Karpas-422 (cell line): ENCODE measurements at regions not wholly inside any gene's neighbourhood (a gene's known extent, or its start where the extent isn't known, plus 50 kb on each side); places are given as distances from the start of the nearest gene placed in this dataset.

ENCODE experiments used
- DNase-seq: peaks from one replicate; pipeline ENCODE4 v3.0.0-alpha.2; 2015
- H2AFZ ChIP-seq: fragments of 200-600 bp; sonication (generic); 2 replicates; pipeline ENCODE4 v1.6.1; 2014; ENCODE audit warnings: antibody characterized with exemption, low read length, mixed read lengths
- H3K27ac ChIP-seq: fragments of 200-600 bp; sonication (generic); 2 replicates; pipeline ENCODE4 v1.5.1; 2014; ENCODE audit warnings: mild to moderate bottlenecking, low read length, moderate library complexity
- H3K27me3 ChIP-seq: fragments of 200-600 bp; sonication (generic); 2 replicates; pipeline ENCODE4 v1.6.1; 2014; ENCODE audit warnings: low read length, mixed read lengths
- H3K36me3 ChIP-seq: fragments of 200-600 bp; sonication (generic); 2 replicates; pipeline ENCODE4 v1.6.1; 2014; ENCODE audit warnings: low read length, mixed read lengths; ENCODE audit not compliant: insufficient read depth
- H3K4me1 ChIP-seq: fragments of 200-600 bp; sonication (generic); 2 replicates; pipeline ENCODE4 v1.6.1; 2014; ENCODE audit warnings: mild to moderate bottlenecking, low read length, mixed read lengths
- H3K4me2 ChIP-seq: fragments of 200-600 bp; sonication (generic); 2 replicates; pipeline ENCODE4 v1.6.1; 2014; ENCODE audit warnings: low read length, low read depth, mild to moderate bottlenecking; ENCODE audit not compliant: poor library complexity, severe bottlenecking
- H3K4me3 ChIP-seq: fragments of 200-600 bp; sonication (generic); 2 replicates; pipeline ENCODE4 v1.5.1; 2014; ENCODE audit warnings: mild to moderate bottlenecking, antibody characterized with exemption, low read length, mixed read lengths
- H3K79me2 ChIP-seq: fragments of 200-600 bp; sonication (generic); 2 replicates; pipeline ENCODE4 v1.6.1; 2014; ENCODE audit warnings: mild to moderate bottlenecking, low read length, mixed read lengths
- H3K9ac ChIP-seq: fragments of 200-600 bp; sonication (generic); 2 replicates; pipeline ENCODE4 v1.6.0; 2014; ENCODE audit warnings: low read length
- H3K9me2 ChIP-seq: fragments of 200-600 bp; sonication (generic), shearing (Covaris generic); replicated peaks from 2 replicates; pipeline ENCODE4 v1.6.0; 2014; ENCODE audit warnings: mild to moderate bottlenecking, low read length, moderate library complexity; ENCODE audit not compliant: insufficient read depth
- H3K9me3 ChIP-seq: fragments of 300-700, 200-600 bp; sonication (generic); 2 replicates; pipeline ENCODE4 v1.6.1; 2014; ENCODE audit warnings: low read length, mixed read lengths
- H4K20me1 ChIP-seq: fragments of 200-600 bp; sonication (generic); 2 replicates; pipeline ENCODE4 v1.6.1; 2014; ENCODE audit warnings: mild to moderate bottlenecking, antibody characterized with exemption, low read length, low read depth; ENCODE audit not compliant: insufficient read depth

GRCh38 chr18:44089732-44090131 is 591.0 kb upstream of the SETBP1 start:
- no peak overlapping the region for H3K9ac ChIP-seq
- H3K79me2 ChIP-seq, result no peaks in the 10 kb centered on the region
- peaks cover 4% of the 10 kb centered on the region; the same call in 1 of the 2 replicates for H3K9me3 ChIP-seq
- no peaks in the 10 kb centered on the region for H3K4me1 ChIP-seq
- H3K4me3 ChIP-seq, result no peak overlapping the region
- no peak overlapping the region for H3K4me2 ChIP-seq
- H3K9me2 ChIP-seq, result no peaks in the 10 kb centered on the region
- H3K27ac ChIP-seq, result no peak overlapping the region
- H3K27me3 ChIP-seq, result no peaks in the 10 kb centered on the region
- H3K36me3 ChIP-seq, result no peaks in the 10 kb centered on the region
- H4K20me1 ChIP-seq, result no peaks in the 10 kb centered on the region
- no peak overlapping the region for H2AFZ ChIP-seq
- DNase-seq, result no peak

- no peak overlapping the region for H3K27ac ChIP-seq
- H3K4me1 ChIP-seq, result no peaks in the 10 kb centered on the region
- no peaks in the 10 kb centered on the region for H4K20me1 ChIP-seq
- H3K79me2 ChIP-seq, result no peaks in the 10 kb centered on the region
- peaks cover 4% of the 10 kb centered on the region; the same call in 1 of the 2 replicates for H3K9me3 ChIP-seq
- no peak for DNase-seq
- H3K27me3 ChIP-seq, result no peaks in the 10 kb centered on the region
- H3K4me2 ChIP-seq, result no peak overlapping the region
- no peak overlapping the region for H2AFZ ChIP-seq
- no peaks in the 10 kb centered on the region for H3K9me2 ChIP-seq
- H3K9ac ChIP-seq, result no peak overlapping the region
- H3K36me3 ChIP-seq, result no peaks in the 10 kb centered on the region
- H3K4me3 ChIP-seq, result no peak overlapping the region
These were observed 590.2 kb upstream of the SETBP1 start for GRCh38 chr18:44090453-44090852.

GRCh38 chr18:44093253-44093652 is 587.4 kb upstream of the SETBP1 start:
- no peak overlapping the region for H3K9ac ChIP-seq

GRCh38 chr18:44096016-44096415 is 584.7 kb upstream of the SETBP1 start:
- Histone ChIP-seq H3K4me3 (no peak overlapping the region), H3K4me2 (no peak overlapping the region), H3K4me1 (no peaks in the 10 kb centered on the region), H3K79me2 (no peaks in the 10 kb centered on the region), H3K27me3 (no peaks in the 10 kb centered on the region), H3K27ac (no peak overlapping the region), H2AFZ (no peak overlapping the region), H3K9me3 (no peaks in the 10 kb centered on the region), H3K9ac (no peak overlapping the region), H3K36me3 (no peaks in the 10 kb centered on the region), H3K9me2 (no peaks in the 10 kb centered on the region), H4K20me1 (no peaks in the 10 kb centered on the region)
- no peak for DNase-seq

More at GRCh38 chr18:44093253-44093652, 587.4 kb upstream of the SETBP1 start:
- no peak overlapping the region for H2AFZ ChIP-seq
- H3K4me3 ChIP-seq, result no peak overlapping the region
- H3K9me2 ChIP-seq, result no peaks in the 10 kb centered on the region
- no peaks in the 10 kb centered on the region for H3K4me1 ChIP-seq
- no peaks in the 10 kb centered on the region for H3K36me3 ChIP-seq
- no peak overlapping the region for H3K4me2 ChIP-seq
- DNase-seq, result no peak
- no peaks in the 10 kb centered on the region for H4K20me1 ChIP-seq
- no peaks in the 10 kb centered on the region for H3K79me2 ChIP-seq
- no peak overlapping the region for H3K27ac ChIP-seq
- 0 out of 2 replicates have a peak, but pooled peaks cover 4% of the 10 kb centered on the region for H3K9me3 ChIP-seq
- H3K27me3 ChIP-seq, result no peaks in the 10 kb centered on the region

- no peak overlapping the region for H3K9ac ChIP-seq
- no peaks in the 10 kb centered on the region for H3K9me2 ChIP-seq
- no peaks in the 10 kb centered on the region for H3K79me2 ChIP-seq
- no peaks in the 10 kb centered on the region for H4K20me1 ChIP-seq
- H3K9me3 ChIP-seq, result no peaks in the 10 kb centered on the region
- H3K27me3 ChIP-seq, result no peaks in the 10 kb centered on the region
- no peak overlapping the region for H3K27ac ChIP-seq
- H2AFZ ChIP-seq, result no peak overlapping the region
- H3K36me3 ChIP-seq, result no peaks in the 10 kb centered on the region
- H3K4me2 ChIP-seq, result no peak overlapping the region
- peak; percentile 53 for DNase-seq
- no peak overlapping the region for H3K4me3 ChIP-seq
- H3K4me1 ChIP-seq, result no peaks in the 10 kb centered on the region
These were observed 582.1 kb upstream of the SETBP1 start for GRCh38 chr18:44098551-44099098.

GRCh38 chr18:44107187-44107586 is 573.5 kb upstream of the SETBP1 start:
- no peaks in the 10 kb centered on the region for H3K9me2 ChIP-seq
- H3K4me2 ChIP-seq, result no peak overlapping the region
- no peaks in the 10 kb centered on the region for H4K20me1 ChIP-seq
- no peak for DNase-seq
- no peaks in the 10 kb centered on the region for H3K4me1 ChIP-seq
- no peak overlapping the region for H3K9ac ChIP-seq
- H2AFZ ChIP-seq, result no peak overlapping the region
- H3K27me3 ChIP-seq, result no peaks in the 10 kb centered on the region
- no peak overlapping the region for H3K4me3 ChIP-seq
- H3K9me3 ChIP-seq, result no peaks in the 10 kb centered on the region
- H3K79me2 ChIP-seq, result no peaks in the 10 kb centered on the region
- H3K27ac ChIP-seq, result no peak overlapping the region
- H3K36me3 ChIP-seq, result no peaks in the 10 kb centered on the region

DNA sequence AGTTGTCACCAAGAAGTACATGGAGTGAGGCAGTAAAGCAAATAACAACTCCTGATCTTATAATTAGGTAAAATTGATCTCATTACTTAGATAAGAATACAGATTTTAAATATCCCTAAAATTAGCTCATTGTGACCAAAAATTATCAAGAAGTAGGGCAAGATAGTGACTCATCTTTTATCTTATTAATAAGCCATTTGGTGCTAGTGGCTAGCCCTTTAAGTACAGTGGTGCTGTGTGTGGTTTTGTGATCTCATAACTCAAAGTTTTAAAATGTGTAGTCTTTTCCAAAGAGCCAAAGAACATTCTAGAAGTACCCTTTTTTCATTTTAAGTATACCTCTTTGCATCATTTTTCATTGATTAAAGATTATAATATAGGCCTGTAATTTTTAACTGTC is 569.4 kb upstream of the SETBP1 start:
- Histone ChIP-seq H3K36me3 (no peaks in the 10 kb centered on the region), H3K27ac (no peak overlapping the region), H3K27me3 (no peaks in the 10 kb centered on the region), H2AFZ (no peak overlapping the region), H3K4me3 (no peak overlapping the region), H3K4me1 (no peaks in the 10 kb centered on the region), H3K9ac (no peak overlapping the region), H3K79me2 (no peaks in the 10 kb centered on the region), H3K9me2 (no peaks in the 10 kb centered on the region), H3K9me3 (no peaks in the 10 kb centered on the region; the same call in 1 of the 2 replicates), H3K4me2 (no peak overlapping the region), H4K20me1 (no peaks in the 10 kb centered on the region)
- DNase-seq, result no peak

DNA sequence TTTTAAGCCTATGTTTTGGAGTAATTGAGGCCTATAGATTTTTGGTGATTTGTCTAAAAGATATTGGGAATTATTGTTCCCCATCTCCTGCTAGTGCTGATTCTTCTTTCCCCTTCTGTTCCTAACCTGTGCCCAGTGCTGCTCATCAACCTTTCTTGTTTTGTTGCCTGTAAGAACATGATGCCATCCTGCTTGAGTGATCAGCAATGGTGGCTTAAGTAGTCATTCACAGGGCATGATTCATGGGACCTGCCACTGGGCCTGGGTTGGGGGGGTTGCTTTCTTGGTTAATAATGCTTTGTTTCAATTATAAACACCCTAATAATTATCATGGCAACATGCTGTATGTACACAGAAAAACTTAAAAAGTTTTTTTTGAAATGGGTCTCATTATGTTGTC is 562.9 kb upstream of the SETBP1 start:
- no peaks in the 10 kb centered on the region; the same call in 1 of the 2 replicates for H3K9me3 ChIP-seq
- no peak overlapping the region for H3K4me3 ChIP-seq
- H3K4me2 ChIP-seq, result no peak overlapping the region
- DNase-seq, result no peak
- H3K27ac ChIP-seq, result no peak overlapping the region
- H3K9ac ChIP-seq, result no peak overlapping the region
- no peak overlapping the region for H2AFZ ChIP-seq
- no peaks in the 10 kb centered on the region for H3K4me1 ChIP-seq
- H3K36me3 ChIP-seq, result no peaks in the 10 kb centered on the region
- no peaks in the 10 kb centered on the region for H4K20me1 ChIP-seq
- no peaks in the 10 kb centered on the region for H3K9me2 ChIP-seq
- no peaks in the 10 kb centered on the region for H3K79me2 ChIP-seq
- no peaks in the 10 kb centered on the region for H3K27me3 ChIP-seq

- no peaks in the 10 kb centered on the region for H3K4me1 ChIP-seq
- no peak overlapping the region for H3K27ac ChIP-seq
- H3K9me2 ChIP-seq, result no peaks in the 10 kb centered on the region
- H3K9ac ChIP-seq, result no peak overlapping the region
- H3K79me2 ChIP-seq, result no peaks in the 10 kb centered on the region
- DNase-seq, result no peak
- no peaks in the 10 kb centered on the region for H3K36me3 ChIP-seq
- no peaks in the 10 kb centered on the region for H4K20me1 ChIP-seq
- no peaks in the 10 kb centered on the region for H3K9me3 ChIP-seq
- H3K4me2 ChIP-seq, result no peak overlapping the region
- H3K4me3 ChIP-seq, result no peak overlapping the region
- H3K27me3 ChIP-seq, result no peaks in the 10 kb centered on the region
- no peak overlapping the region for H2AFZ ChIP-seq
These were observed 561.1 kb upstream of the SETBP1 start for GRCh38 chr18:44119607-44120006.
